ENCODE measurements at regions not wholly inside any gene's neighbourhood (a gene's known extent, or its start where the extent isn't known, plus 50 kb on each side); places are given as distances from the start of the nearest gene placed in this dataset.

DNA sequence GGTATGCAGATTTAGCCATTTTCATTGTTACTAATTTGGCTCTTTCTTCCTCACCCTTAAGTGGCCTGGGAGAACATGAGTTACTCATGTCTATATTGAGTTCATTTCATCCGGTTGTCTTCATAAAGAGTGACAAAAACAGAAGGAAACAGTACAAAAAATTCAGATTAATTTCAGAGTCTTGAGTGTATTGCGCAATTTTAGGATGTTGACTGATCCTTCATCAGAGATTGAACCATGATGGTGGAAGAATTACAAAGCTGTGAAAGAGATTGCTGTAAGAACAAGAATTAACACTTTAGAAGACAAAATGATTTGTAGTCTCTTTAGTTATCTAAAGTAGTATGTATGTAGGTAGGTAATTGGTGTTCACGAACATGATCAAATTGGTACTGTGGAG is 194.0 kb upstream of the PPP1R3A start:
- Histone ChIP-seq H3K9me3 (ENCODE audit: control insufficient read depth in 4 of 4, low read length in 3 of 4) (no peaks in the 10 kb centered on the region), H3K27ac (ENCODE audit: low read depth in 1 of 2, low read length in 2 of 2) (no peak overlapping the region), H3K4me1 (ENCODE audit: control insufficient read depth in 4 of 4, insufficient read depth in 4 of 4, low read length in 3 of 4) (peaks cover 0 to 10% (median 5%) of the 10 kb centered on the region in 4 donors), H3K36me3 (ENCODE audit: control insufficient read depth in 4 of 4, insufficient read depth in 3 of 4, low read depth in 1 of 4, low read length in 3 of 4) (no peaks in the 10 kb centered on the region), H3K27me3 (ENCODE audit: control insufficient read depth in 4 of 4, insufficient read depth in 4 of 4, low read length in 3 of 4) (no peaks in the 10 kb centered on the region), H3K9ac (ENCODE audit: low read depth in 1 of 2, low read length in 2 of 2) (no peak overlapping the region), H3K4me3 (ENCODE audit: low read depth in 1 of 3, low read length in 3 of 3) (no peak overlapping the region)
- TF ChIP-seq, protein P1, sequence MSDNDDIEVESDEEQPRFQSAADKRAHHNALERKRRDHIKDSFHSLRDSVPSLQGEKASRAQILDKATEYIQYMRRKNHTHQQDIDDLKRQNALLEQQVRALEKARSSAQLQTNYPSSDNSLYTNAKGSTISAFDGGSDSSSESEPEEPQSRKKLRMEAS (IDR thresholded peaks at IDR 0.05) = no peak
- TF ChIP-seq RXRA (IDR thresholded peaks at IDR 0.05) (no peak), RAD21 (IDR thresholded peaks at IDR 0.05) (no peak), HNF4A (conservative IDR thresholded peaks at IDR 0.05) (no peak), JUND (IDR thresholded peaks at IDR 0.05) (no peak), EGR1 (IDR thresholded peaks at IDR 0.05; ENCODE audit: low read depth in 2 of 2) (no peak), NR2F2 (IDR thresholded peaks at IDR 0.05) (no peak), GABPA (IDR thresholded peaks at IDR 0.05 in 1 of 2, conservative IDR thresholded peaks at IDR 0.05 in 1 of 2) (no peak), FOXA1 (IDR thresholded peaks at IDR 0.05) (no peak), SP1 (IDR thresholded peaks at IDR 0.05) (no peak), TAF1 (conservative IDR thresholded peaks at IDR 0.05) (no peak), HNF4G (IDR thresholded peaks at IDR 0.05) (no peak), YY1 (IDR thresholded peaks at IDR 0.05) (no peak)
- TF ChIP-seq, protein P2, sequence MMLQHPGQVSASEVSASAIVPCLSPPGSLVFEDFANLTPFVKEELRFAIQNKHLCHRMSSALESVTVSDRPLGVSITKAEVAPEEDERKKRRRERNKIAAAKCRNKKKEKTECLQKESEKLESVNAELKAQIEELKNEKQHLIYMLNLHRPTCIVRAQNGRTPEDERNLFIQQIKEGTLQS (IDR thresholded peaks at IDR 0.05) = no peak
- TF ChIP-seq, protein P3, sequence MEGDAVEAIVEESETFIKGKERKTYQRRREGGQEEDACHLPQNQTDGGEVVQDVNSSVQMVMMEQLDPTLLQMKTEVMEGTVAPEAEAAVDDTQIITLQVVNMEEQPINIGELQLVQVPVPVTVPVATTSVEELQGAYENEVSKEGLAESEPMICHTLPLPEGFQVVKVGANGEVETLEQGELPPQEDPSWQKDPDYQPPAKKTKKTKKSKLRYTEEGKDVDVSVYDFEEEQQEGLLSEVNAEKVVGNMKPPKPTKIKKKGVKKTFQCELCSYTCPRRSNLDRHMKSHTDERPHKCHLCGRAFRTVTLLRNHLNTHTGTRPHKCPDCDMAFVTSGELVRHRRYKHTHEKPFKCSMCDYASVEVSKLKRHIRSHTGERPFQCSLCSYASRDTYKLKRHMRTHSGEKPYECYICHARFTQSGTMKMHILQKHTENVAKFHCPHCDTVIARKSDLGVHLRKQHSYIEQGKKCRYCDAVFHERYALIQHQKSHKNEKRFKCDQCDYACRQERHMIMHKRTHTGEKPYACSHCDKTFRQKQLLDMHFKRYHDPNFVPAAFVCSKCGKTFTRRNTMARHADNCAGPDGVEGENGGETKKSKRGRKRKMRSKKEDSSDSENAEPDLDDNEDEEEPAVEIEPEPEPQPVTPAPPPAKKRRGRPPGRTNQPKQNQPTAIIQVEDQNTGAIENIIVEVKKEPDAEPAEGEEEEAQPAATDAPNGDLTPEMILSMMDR (IDR thresholded peaks at IDR 0.05; ENCODE audit: low read depth, low read length, missing input control) = no peak
- TF ChIP-seq, protein P4, sequence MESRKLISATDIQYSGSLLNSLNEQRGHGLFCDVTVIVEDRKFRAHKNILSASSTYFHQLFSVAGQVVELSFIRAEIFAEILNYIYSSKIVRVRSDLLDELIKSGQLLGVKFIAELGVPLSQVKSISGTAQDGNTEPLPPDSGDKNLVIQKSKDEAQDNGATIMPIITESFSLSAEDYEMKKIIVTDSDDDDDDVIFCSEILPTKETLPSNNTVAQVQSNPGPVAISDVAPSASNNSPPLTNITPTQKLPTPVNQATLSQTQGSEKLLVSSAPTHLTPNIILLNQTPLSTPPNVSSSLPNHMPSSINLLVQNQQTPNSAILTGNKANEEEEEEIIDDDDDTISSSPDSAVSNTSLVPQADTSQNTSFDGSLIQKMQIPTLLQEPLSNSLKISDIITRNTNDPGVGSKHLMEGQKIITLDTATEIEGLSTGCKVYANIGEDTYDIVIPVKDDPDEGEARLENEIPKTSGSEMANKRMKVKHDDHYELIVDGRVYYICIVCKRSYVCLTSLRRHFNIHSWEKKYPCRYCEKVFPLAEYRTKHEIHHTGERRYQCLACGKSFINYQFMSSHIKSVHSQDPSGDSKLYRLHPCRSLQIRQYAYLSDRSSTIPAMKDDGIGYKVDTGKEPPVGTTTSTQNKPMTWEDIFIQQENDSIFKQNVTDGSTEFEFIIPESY (IDR thresholded peaks at IDR 0.05) = no peak
- TF ChIP-seq, protein P5, sequence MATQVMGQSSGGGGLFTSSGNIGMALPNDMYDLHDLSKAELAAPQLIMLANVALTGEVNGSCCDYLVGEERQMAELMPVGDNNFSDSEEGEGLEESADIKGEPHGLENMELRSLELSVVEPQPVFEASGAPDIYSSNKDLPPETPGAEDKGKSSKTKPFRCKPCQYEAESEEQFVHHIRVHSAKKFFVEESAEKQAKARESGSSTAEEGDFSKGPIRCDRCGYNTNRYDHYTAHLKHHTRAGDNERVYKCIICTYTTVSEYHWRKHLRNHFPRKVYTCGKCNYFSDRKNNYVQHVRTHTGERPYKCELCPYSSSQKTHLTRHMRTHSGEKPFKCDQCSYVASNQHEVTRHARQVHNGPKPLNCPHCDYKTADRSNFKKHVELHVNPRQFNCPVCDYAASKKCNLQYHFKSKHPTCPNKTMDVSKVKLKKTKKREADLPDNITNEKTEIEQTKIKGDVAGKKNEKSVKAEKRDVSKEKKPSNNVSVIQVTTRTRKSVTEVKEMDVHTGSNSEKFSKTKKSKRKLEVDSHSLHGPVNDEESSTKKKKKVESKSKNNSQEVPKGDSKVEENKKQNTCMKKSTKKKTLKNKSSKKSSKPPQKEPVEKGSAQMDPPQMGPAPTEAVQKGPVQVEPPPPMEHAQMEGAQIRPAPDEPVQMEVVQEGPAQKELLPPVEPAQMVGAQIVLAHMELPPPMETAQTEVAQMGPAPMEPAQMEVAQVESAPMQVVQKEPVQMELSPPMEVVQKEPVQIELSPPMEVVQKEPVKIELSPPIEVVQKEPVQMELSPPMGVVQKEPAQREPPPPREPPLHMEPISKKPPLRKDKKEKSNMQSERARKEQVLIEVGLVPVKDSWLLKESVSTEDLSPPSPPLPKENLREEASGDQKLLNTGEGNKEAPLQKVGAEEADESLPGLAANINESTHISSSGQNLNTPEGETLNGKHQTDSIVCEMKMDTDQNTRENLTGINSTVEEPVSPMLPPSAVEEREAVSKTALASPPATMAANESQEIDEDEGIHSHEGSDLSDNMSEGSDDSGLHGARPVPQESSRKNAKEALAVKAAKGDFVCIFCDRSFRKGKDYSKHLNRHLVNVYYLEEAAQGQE (IDR thresholded peaks at IDR 0.05) = no peak
- no peak for DNase-seq (ENCODE audit: low spot score)
- 76% methylated on average over 3 of the region's 3 CpGs for WGBS

DNA sequence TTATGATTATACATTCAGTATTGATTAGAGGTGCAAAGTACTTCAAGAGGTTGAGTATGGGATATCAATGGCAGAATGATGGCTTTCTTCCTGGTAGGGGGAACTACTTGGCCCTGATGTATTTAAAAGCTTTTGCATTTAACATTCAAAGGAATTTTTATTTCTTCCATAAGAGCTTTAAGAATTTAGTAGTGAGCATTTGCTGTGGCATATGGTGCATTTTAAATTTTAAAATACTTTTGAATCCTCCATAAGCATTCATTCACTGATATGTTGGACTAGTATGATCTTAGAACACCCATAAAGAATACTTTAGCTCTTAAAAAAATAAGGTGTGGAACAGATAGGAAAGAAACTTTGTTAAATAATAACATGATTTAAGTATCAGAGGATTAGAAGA is 191.9 kb upstream of the PPP1R3A start:
- Histone ChIP-seq H3K9ac (ENCODE audit: low read depth in 1 of 2, low read length in 2 of 2) (no peak overlapping the region), H3K36me3 (ENCODE audit: control insufficient read depth in 4 of 4, insufficient read depth in 3 of 4, low read depth in 1 of 4, low read length in 3 of 4) (no peaks in the 10 kb centered on the region), H3K27ac (ENCODE audit: low read depth in 1 of 2, low read length in 2 of 2) (no peak overlapping the region), H3K4me1 (ENCODE audit: control insufficient read depth in 4 of 4, insufficient read depth in 4 of 4, low read length in 3 of 4) (peaks cover 0 to 13% (median 5%) of the 10 kb centered on the region in 4 donors), H3K4me3 (ENCODE audit: low read depth in 1 of 3, low read length in 3 of 3) (no peak overlapping the region), H3K9me3 (ENCODE audit: control insufficient read depth in 4 of 4, low read length in 3 of 4) (no peaks in the 10 kb centered on the region), H3K27me3 (ENCODE audit: control insufficient read depth in 4 of 4, insufficient read depth in 4 of 4, low read length in 3 of 4) (no peaks in the 10 kb centered on the region)
- no peak for DNase-seq (ENCODE audit: low spot score)
- no peak for TF ChIP-seq FOXA1 (IDR thresholded peaks at IDR 0.05)
- TF ChIP-seq, protein P3 (IDR thresholded peaks at IDR 0.05; ENCODE audit: low read depth, low read length, missing input control) = no peak
- no peak for TF ChIP-seq EGR1 (IDR thresholded peaks at IDR 0.05; ENCODE audit: low read depth in 2 of 2)
- no peak for TF ChIP-seq RAD21 (IDR thresholded peaks at IDR 0.05)
- no peak for TF ChIP-seq HNF4G (IDR thresholded peaks at IDR 0.05)
- no peak for TF ChIP-seq NR2F2 (IDR thresholded peaks at IDR 0.05)
- TF ChIP-seq, protein P2 (IDR thresholded peaks at IDR 0.05) = no peak
- TF ChIP-seq, protein P1 (IDR thresholded peaks at IDR 0.05) = no peak
- no peak for TF ChIP-seq TAF1 (conservative IDR thresholded peaks at IDR 0.05)
- TF ChIP-seq YY1 (IDR thresholded peaks at IDR 0.05) = no peak
- TF ChIP-seq SP1 (IDR thresholded peaks at IDR 0.05) = no peak

Data from liver (tissue), 8 donors.